ENCODE measurements at regions not wholly inside any gene's neighbourhood (a gene's known extent, or its start where the extent isn't known, plus 50 kb on each side); places are given as distances from the start of the nearest gene placed in this dataset.

- TF ChIP-seq CTCF (IDR thresholded peaks at IDR 0.05; ENCODE audit: insufficient read depth, low read length, poor library complexity, severe bottlenecking) (no peak), EZH2phosphoT487 (conservative IDR thresholded peaks at IDR 0.05; ENCODE audit: low read length) (no peak)
Observed at GRCh38 chr9:17905366-17905765, 326.5 kb downstream of the SH3GL2 start.

Data from SU-DHL-6 (cell line).